Ishikawa (cell line): ENCODE measurements at regions not wholly inside any gene's neighbourhood (a gene's known extent, or its start where the extent isn't known, plus 50 kb on each side); places are given as distances from the start of the nearest gene placed in this dataset.

ENCODE experiments used
- CEBPB ChIP-seq: IDR thresholded peaks from 2 replicates; pipeline ENCODE4 v1.6.1; 2012
- CREB1 ChIP-seq: IDR thresholded peaks from 2 replicates; pipeline ENCODE4 v1.6.1; 2012; ENCODE audit warnings: low read depth
- EP300 ChIP-seq: IDR thresholded peaks from 2 replicates; pipeline ENCODE4 v1.6.1; 2012; ENCODE audit warnings: borderline replicate concordance
- FOXM1 ChIP-seq: IDR thresholded peaks from 2 replicates; pipeline ENCODE4 v1.6.1; 2012; ENCODE audit warnings: low read depth, borderline replicate concordance
- NFIC ChIP-seq: IDR thresholded peaks from 2 replicates; pipeline ENCODE4 v1.6.1; 2012
- RAD21 ChIP-seq: IDR thresholded peaks from 2 replicates; pipeline ENCODE4 v1.6.1; 2012; ENCODE audit warnings: low read depth
- TAF1 ChIP-seq: IDR thresholded peaks from 2 replicates; pipeline ENCODE4 v1.6.1; 2012; ENCODE audit warnings: low read depth, mild to moderate bottlenecking
- TCF12 ChIP-seq: IDR thresholded peaks from 2 replicates; pipeline ENCODE4 v1.6.1; 2012; ENCODE audit warnings: low read depth
- TEAD4 ChIP-seq: IDR thresholded peaks from 2 replicates; pipeline ENCODE4 v1.6.1; 2012
- YY1 ChIP-seq: IDR thresholded peaks from 2 replicates; pipeline ENCODE4 v1.6.1; 2012; ENCODE audit warnings: low read depth
- TF ChIP-seq, protein P1 (sequence below): IDR thresholded peaks from 2 replicates; pipeline ENCODE4 v1.6.1; 2012
- TF ChIP-seq, protein P2 (sequence below): IDR thresholded peaks from 2 replicates; pipeline ENCODE4 v1.6.1; 2012; ENCODE audit warnings: low read depth, mild to moderate bottlenecking
- TF ChIP-seq, protein P3 (sequence below): IDR thresholded peaks from 2 replicates; pipeline ENCODE4 v1.6.1; 2012

DNA sequence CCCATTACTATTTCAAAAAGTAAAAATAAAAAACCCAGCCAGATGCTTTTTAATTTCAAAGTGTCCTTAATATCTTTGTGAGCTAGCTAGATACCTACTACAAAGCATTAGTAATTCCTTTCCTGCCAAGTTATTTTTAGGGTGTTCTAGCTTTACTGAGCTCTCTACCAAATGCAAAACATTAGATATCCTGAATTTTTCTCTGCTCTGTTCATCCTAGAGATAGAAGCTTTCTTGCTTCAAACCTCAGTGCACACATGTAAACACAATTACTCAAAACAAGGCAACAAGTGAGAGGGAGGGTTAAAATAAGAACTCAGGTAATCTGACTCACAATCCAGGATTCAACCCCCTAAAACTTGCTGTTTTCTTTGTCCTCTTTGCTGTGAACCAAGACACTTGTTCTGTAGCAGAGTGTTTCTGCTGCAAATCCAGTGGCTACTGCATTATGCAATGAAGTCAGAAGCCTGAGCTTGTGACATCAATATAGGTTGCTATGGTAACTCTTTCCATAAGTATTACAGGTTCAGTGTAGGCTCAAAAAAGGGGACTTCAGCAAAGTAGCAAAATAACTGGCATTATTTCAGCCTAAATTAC lies 72.6 kb upstream of the STXBP5 start:
- TF ChIP-seq, protein P1, sequence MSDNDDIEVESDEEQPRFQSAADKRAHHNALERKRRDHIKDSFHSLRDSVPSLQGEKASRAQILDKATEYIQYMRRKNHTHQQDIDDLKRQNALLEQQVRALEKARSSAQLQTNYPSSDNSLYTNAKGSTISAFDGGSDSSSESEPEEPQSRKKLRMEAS: no peak
- TF ChIP-seq, protein P2, sequence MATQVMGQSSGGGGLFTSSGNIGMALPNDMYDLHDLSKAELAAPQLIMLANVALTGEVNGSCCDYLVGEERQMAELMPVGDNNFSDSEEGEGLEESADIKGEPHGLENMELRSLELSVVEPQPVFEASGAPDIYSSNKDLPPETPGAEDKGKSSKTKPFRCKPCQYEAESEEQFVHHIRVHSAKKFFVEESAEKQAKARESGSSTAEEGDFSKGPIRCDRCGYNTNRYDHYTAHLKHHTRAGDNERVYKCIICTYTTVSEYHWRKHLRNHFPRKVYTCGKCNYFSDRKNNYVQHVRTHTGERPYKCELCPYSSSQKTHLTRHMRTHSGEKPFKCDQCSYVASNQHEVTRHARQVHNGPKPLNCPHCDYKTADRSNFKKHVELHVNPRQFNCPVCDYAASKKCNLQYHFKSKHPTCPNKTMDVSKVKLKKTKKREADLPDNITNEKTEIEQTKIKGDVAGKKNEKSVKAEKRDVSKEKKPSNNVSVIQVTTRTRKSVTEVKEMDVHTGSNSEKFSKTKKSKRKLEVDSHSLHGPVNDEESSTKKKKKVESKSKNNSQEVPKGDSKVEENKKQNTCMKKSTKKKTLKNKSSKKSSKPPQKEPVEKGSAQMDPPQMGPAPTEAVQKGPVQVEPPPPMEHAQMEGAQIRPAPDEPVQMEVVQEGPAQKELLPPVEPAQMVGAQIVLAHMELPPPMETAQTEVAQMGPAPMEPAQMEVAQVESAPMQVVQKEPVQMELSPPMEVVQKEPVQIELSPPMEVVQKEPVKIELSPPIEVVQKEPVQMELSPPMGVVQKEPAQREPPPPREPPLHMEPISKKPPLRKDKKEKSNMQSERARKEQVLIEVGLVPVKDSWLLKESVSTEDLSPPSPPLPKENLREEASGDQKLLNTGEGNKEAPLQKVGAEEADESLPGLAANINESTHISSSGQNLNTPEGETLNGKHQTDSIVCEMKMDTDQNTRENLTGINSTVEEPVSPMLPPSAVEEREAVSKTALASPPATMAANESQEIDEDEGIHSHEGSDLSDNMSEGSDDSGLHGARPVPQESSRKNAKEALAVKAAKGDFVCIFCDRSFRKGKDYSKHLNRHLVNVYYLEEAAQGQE: no peak
- TF ChIP-seq EP300: no peak
- no peak for TF ChIP-seq TCF12
- no peak for TF ChIP-seq TAF1
- no peak for TF ChIP-seq YY1
- no peak for TF ChIP-seq RAD21
- no peak for TF ChIP-seq CEBPB
- TF ChIP-seq CREB1: no peak
- no peak for TF ChIP-seq FOXM1
- TF ChIP-seq, protein P3, sequence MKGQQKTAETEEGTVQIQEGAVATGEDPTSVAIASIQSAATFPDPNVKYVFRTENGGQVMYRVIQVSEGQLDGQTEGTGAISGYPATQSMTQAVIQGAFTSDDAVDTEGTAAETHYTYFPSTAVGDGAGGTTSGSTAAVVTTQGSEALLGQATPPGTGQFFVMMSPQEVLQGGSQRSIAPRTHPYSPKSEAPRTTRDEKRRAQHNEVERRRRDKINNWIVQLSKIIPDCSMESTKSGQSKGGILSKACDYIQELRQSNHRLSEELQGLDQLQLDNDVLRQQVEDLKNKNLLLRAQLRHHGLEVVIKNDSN: no peak
- TF ChIP-seq NFIC: no peak
- TF ChIP-seq TEAD4: no peak
